ENCODE measurements at regions not wholly inside any gene's neighbourhood (a gene's known extent, or its start where the extent isn't known, plus 50 kb on each side); places are given as distances from the start of the nearest gene placed in this dataset.

GRCh38 chr20:7716286-7716972 lies 223.8 kb downstream of the HAO1 start:
- DNase-seq = no peak

DNA sequence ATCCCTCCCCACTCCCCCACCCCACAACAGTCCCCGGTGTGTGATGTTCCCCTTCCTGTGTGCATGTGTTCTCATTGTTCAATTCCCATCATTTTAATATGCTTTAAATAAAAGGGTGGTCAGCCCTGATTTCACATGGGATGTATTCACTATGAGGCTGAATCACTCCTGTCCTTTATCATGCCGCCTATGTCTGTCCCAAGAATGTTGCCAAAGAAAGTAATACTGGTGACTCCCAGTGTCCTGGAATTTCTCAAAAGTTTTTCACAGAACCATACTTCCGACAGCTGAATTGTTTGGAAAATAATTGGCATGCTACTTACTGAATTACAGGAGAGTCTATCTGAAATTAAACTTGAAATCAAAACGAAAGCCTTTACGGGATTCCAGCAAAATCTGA lies 217.7 kb downstream of the HAO1 start:
- DNase-seq = peak; percentile 20

DNA sequence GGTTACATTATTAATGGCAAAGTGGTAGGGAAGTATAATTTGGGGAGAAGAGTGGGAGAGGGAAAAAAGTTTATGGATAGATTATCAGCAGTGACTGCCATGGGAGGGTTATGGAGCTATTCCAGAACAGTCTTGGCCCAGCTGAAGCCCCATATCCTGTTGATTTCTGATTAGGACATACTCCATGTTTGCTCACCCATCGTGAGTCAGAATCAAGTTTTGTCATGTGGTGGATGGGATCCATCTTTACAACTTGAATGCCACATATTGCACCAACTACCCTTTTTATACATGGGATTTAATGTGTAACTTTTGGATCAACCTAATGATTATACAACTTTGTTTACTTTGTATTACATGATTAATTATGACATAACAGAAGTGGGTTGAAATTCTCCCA lies 217.0 kb downstream of the HAO1 start:
- DNase-seq = peak; percentile 36

- DNase-seq = no peak
Measured at GRCh38 chr20:7728338-7728737, 211.9 kb downstream of the HAO1 start.

- no peak for DNase-seq
Measured at GRCh38 chr20:7734216-7734615, 206.0 kb downstream of the HAO1 start.

- peak; percentile 78 for DNase-seq
Measured at GRCh38 chr20:7736336-7736735, 203.9 kb downstream of the HAO1 start.

DNA sequence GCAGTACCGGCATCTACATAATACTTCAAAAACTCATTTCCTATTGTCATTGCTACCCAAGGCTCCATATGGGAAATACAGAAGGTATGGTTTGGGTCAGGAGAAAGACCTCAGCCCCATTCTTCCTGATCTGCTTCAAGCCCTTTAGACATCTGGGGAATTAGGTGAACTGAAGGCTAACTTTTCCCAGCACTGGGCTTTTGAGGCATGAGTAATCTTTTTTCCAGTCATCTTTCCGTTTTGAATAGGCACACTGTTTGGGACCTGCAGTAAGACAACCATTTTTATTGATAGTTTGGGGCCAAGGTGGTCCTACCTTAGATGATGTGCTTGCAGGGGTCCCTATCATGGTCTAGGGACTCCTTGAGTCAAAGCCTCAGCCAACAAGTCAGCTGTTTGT lies 198.4 kb downstream of the HAO1 start:
- DNase-seq = peak; percentile 49

GRCh38 chr20:7742479-7742878 lies 197.8 kb downstream of the HAO1 start:
- peak; percentile 81 for DNase-seq

- DNase-seq = no peak
Measured at GRCh38 chr20:7744411-7744810, 195.8 kb downstream of the HAO1 start.

GRCh38 chr20:7748624-7749023 lies 191.6 kb downstream of the HAO1 start:
- DNase-seq = no peak

- no peak for DNase-seq
Measured at GRCh38 chr20:7754102-7754501, 186.2 kb downstream of the HAO1 start.

GRCh38 chr20:7758406-7758805 lies 181.9 kb downstream of the HAO1 start:
- DNase-seq = no peak

GRCh38 chr20:7760247-7761031 lies 179.8 kb downstream of the HAO1 start:
- DNase-seq = no peak

DNA sequence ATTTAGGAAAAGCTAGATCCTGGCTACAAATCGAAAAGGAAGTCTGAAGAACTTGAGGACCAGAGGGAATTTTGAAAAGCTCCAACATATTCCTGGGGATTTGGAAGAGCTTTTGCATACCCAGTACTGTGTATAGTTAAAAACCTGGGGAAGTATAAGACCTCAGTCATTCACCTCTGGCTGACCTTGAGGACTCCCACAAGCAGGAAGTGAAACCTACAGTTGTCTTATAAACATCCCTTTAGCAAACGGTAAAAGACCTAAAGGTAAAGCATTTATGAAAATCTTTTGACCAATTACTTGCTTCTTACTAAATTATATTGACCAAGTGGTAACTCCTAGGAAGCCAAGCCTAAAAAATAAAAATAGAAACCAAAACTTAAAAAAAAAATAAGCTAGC lies 175.0 kb downstream of the HAO1 start:
- DNase-seq = no peak

GRCh38 chr20:7770046-7770445 lies 170.2 kb downstream of the HAO1 start:
- DNase-seq = peak; percentile 8

DNA sequence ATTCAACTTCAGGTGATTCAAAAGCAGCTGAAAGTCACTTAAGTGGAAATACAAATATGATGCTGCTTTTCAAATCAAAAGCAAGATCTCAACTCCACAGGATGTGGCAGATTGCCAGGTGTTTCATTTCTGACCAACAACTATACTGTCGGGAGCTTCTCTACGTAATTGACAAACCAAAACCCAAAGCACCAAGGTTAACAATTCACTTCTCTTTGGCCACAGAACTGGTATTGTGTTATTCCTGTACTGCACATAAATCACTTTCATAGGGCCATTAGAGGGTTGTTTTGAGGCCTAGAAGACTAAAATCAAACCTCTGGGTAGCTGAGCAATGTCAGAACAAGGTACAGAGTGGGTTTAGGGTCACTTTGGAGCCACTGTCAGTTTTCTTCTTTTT lies 169.7 kb downstream of the HAO1 start:
- DNase-seq = peak; percentile 73

GRCh38 chr20:7772371-7772770 lies 167.9 kb downstream of the HAO1 start:
- DNase-seq = peak; percentile 44

DNA sequence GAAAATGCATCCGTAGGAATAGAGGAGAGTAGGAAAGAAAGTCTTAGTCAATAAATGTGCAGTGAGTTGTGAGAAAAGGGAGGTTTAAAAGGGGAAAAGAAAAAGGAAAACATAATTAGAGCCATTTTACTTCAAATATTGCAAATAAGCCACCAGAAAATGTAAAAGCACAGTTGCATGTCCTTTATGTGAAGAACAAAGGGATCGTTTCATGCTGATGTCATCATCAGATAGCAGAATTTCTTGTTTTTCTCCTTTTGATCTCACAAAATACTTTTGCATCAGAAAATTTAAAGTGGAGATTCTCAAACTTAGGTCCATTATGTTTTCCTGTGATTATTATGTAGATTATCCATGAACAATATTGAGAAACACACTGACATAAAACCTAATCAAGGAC lies 166.7 kb downstream of the HAO1 start:
- peak; percentile 5 for DNase-seq

GRCh38 chr20:7775072-7775471 lies 165.2 kb downstream of the HAO1 start:
- no peak for DNase-seq

DNA sequence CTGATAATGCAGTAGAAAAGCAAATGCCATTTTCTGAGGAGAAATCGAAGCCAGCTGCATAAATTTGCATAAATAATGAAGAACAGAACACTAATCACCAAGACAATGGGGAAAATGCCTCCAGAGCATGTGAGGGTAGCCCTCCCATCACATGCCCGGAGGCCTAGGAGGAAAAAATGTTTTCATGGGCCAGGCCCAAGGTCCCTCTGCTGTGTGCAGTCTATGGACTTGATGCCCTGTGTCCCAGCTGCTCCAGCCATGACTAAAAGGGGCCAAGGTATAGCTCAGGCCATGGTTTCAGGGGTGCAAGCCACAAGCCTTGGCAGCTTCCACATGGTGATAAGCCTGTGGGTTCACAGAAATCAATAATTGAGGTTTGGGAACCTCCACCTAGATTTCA lies 164.1 kb downstream of the HAO1 start:
- no peak for DNase-seq

DNA sequence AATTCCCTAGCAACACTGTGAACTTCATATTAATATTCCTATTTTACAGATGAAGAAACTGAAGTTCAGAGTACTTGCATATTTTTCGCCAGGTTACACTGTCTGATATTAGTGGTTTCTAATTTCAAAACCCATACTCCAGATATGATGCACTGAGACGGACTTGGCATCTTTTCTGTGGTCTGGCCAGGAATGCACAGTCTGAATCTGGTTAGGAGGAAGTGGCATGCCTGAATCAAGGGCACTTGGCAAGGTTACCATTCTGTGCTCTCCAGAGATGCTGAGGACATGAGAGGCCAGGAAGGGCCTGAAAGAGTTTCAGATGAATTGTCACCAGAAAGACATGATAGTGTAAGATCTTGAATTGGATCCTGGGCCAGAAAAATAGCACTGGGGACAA lies 150.1 kb downstream of the HAO1 start:
- no peak for DNase-seq

DNA sequence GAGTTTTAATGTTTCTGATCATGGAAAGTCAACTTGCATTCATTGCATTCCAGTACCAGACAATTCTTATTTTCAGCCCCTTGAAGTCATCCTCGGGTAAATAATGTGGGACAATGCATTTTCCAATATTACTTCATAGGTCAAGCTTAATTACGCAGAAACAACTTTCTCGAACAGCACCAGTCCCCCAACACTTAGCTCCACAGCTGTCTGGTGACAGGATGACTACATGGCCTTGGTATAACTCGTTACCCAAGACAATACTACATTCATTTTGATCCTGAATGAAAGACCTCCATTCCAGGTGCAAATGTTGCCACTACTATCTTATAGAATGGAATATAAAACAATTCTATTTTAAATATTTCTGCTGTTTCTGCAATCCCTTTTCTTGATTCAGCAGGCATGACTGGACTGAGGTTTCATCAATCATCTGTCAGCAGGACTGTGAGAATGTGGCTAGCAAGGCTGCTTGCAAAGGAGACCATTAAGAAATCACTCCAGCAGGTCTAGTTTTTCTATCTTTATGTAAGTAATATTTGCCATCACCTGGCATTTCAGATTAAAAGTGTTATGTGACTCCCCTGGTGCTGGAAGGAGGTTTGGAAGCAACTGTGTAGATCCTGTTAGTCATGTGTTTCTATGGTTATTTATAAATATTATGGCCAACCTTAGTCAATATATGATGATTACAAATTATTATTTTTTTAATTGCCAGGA lies 147.9 kb downstream of the HAO1 start:
- DNase-seq = no peak

DNA sequence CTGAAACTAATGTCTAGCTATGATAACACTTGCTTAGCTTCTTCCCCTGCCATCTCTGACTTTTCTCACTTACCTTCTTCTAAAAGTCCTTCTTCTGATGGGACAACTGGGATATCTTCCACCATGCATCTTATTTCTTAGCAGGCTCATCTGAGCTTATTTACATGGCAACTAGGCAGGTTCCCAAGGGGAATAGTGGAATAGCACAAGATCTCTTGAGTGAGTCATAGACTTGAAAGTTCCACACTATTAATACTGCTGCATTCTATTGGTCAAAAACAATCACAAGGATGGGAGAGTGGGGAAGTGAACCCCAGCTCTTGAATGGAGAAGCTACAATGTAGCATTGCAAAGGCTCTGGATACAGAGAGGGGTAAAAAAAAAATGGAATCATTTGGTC lies 142.1 kb downstream of the HAO1 start:
- DNase-seq = no peak

GRCh38 chr20:7799862-7800261 lies 140.4 kb downstream of the HAO1 start:
- no peak for DNase-seq
